Prostate gland (tissue), 2 donors: ENCODE measurements at regions not wholly inside any gene's neighbourhood (a gene's known extent, or its start where the extent isn't known, plus 50 kb on each side); places are given as distances from the start of the nearest gene placed in this dataset.

ENCODE experiments used
- POLR2A ChIP-seq: fragments of 450-650 bp; IDR thresholded peaks from one replicate; pipeline ENCODE4 v1.6.1; 2016; ENCODE audit warnings: antibody characterized with exemption, mild to moderate bottlenecking
- POLR2AphosphoS5 ChIP-seq: sonication (generic); formaldehyde crosslinking; IDR thresholded peaks from one replicate; pipeline ENCODE4 v1.6.1; 2017; ENCODE audit warnings: antibody characterized with exemption
- TF ChIP-seq, protein P1 (sequence below), 4 experiments: fragments of 200-600 bp in 2 of 4; fragments of 450-650 bp in 2 of 4; sonication (generic) in 2 of 4; IDR thresholded peaks; 1 replicate in 3 of 4; 2 replicates in 1 of 4; pipeline ENCODE4 v1.5.1; 2016 to 2019; ENCODE audit warnings: antibody characterized with exemption in 4 of 4, mild to moderate bottlenecking in 2 of 4, moderate library complexity in 2 of 4

DNA sequence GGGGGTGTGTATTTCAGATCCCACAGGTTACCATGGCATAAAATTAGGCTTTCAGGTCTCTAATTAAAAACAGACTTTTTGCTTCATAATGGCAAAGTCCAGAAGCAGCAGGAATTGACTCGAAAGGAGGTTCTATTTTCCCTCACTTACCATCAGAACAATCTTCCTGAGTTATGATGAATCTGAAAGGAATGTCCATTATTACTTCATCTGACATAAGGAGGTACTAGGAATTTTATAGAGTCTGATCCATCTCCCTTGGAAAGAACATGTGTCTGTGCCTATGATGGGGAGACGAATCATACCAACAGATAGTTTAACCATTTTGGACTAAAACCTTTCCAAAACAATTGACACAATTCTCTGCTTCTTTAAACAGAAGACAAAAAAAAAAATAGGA is 206.3 kb upstream of the FGF13 start:
- TF ChIP-seq, protein P1, sequence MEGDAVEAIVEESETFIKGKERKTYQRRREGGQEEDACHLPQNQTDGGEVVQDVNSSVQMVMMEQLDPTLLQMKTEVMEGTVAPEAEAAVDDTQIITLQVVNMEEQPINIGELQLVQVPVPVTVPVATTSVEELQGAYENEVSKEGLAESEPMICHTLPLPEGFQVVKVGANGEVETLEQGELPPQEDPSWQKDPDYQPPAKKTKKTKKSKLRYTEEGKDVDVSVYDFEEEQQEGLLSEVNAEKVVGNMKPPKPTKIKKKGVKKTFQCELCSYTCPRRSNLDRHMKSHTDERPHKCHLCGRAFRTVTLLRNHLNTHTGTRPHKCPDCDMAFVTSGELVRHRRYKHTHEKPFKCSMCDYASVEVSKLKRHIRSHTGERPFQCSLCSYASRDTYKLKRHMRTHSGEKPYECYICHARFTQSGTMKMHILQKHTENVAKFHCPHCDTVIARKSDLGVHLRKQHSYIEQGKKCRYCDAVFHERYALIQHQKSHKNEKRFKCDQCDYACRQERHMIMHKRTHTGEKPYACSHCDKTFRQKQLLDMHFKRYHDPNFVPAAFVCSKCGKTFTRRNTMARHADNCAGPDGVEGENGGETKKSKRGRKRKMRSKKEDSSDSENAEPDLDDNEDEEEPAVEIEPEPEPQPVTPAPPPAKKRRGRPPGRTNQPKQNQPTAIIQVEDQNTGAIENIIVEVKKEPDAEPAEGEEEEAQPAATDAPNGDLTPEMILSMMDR (IDR thresholded peaks at IDR 0.05): no peak
- TF ChIP-seq POLR2A: no peak
- TF ChIP-seq POLR2AphosphoS5: no peak
